ENCODE measurements at regions not wholly inside any gene's neighbourhood (a gene's known extent, or its start where the extent isn't known, plus 50 kb on each side); places are given as distances from the start of the nearest gene placed in this dataset.
"Not testable (repeated sequence)": the region's sequence is repeated elsewhere in the genome, so short reads cannot be mapped to it uniquely, and the experiment has no call there.

- H3K27ac ChIP-seq, result peak overlapping the region; percentile 21
Observed at GRCh38 chr7:103244865-103245264, 52.4 kb upstream of the PMPCB start.

DNA sequence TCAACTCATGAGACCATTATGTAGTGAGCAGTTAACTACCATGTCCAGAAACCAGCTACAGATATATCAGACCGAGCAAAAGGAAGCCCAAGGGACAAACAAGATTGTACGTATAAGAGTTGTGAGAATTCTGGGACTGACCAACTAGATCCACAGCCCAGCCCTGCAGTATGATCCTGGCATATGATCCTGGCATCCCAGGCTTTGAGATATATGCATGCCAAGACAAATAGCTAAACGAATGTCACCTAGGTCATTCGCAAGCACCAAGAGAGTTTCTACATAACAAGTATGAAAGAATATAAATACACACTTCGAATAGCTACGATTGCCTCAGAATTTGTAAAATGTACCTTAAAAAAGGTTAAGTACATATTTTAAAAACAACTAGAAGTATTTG, 56.4 kb upstream of the PMPCB start:
- no peak overlapping the region for H3K27ac ChIP-seq
- no peak for TF ChIP-seq CTCF (conservative IDR thresholded peaks at IDR 0.05)

DNA sequence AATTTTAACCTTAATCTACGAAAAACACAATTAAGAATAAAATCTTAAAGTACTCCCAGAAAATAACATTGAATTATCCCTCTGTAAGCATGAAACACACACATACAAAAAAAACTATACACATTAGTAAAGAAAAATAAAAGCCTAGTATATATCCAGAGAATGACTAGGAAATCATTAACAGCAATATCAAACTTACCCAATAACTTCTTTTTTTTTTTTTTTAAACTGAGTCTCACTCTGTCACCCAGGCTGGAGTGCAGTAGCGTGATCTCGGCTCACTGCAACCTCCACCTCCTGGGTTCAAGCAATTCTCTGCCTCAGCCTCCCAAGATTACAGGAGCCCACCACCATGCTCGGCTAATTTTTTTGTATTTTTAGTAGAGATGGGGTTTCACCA, 61.4 kb upstream of the PMPCB start:
- H3K27ac ChIP-seq, result not testable (repeated sequence)

- not testable (repeated sequence) for H3K27ac ChIP-seq
Observed at GRCh38 chr7:103234877-103235276, 62.4 kb upstream of the PMPCB start.

GRCh38 chr7:103227787-103228186, 69.4 kb upstream of the PMPCB start:
- H3K27ac ChIP-seq, result not testable (repeated sequence)

GRCh38 chr7:103225798-103226197, 71.4 kb upstream of the PMPCB start:
- not testable (repeated sequence) for H3K27ac ChIP-seq

DNA sequence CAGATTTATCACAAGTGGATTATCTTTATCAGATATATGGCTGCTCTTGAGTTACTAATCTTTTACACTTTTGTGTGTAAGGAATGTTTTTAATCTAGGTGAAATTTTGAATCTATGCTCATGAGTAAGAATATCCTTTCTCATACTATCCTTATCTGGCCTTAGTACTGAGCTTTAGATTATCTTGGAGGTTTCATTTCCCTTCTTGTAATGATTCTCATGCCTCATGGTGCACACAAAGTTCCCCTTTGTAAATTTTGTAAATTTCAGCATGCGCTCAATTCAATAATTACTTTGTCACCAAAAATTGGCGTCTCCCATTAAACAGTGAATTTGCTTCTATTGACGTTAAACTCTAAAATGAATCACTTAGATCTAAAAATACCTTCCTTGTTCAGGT, 74.2 kb upstream of the NAPEPLD start:
- H3K27ac ChIP-seq, result not testable (repeated sequence)

DNA sequence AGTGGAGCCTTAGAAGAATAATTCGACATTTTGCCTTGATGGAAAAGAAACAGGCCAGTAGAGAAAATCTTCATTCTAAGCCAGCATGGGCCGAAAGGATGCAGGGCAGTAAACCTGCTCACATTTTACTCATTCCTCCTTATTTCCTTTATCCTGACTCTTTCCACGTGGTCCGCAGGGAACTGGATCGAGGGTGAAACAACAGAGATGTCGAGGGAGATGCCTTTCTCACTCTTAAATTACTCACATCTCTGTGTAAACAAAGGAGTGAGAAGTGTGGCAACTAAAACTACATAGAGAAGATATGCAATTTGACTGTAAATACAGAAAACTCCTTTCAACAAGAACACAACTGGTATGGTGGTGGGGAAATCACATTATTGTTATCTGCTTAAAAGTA, 62.1 kb upstream of the NAPEPLD start:
- not testable (repeated sequence) for H3K27ac ChIP-seq

GRCh38 chr7:103199191-103199590, 50.3 kb upstream of the NAPEPLD start:
- not testable (repeated sequence) for H3K27ac ChIP-seq

All from C4-2B (cell line).